ENCODE measurements at regions not wholly inside any gene's neighbourhood (a gene's known extent, or its start where the extent isn't known, plus 50 kb on each side); places are given as distances from the start of the nearest gene placed in this dataset.

- CTCF ChIA-PET (ENCODE audit: partially characterized antibody): interaction anchor here (0.6 to 0.8 kb wide), 2 partner anchors 120 to 138 kb away, joined by 3 to 4 read pairs; no protein-coding TSS in a partner anchor
- H3K4me3 ChIP-seq (ENCODE audit: extremely low read depth in 1 of 4, insufficient read depth in 2 of 4, low read depth in 3 of 4, low read length in 4 of 4): no peak overlapping the region
- FAIRE-seq: no peak
- POLR2A ChIA-PET (ENCODE audit: partially characterized antibody): no interaction called here
- H4K8ac ChIP-seq (ENCODE audit: extremely low read depth, insufficient read depth, low read length): no peak overlapping the region
- no peak overlapping the region for H2BK5ac ChIP-seq (ENCODE audit: low read depth, low read length)
- no peak overlapping the region for H2BK12ac ChIP-seq (ENCODE audit: low read depth, low read length)
- no peaks in the 10 kb centered on the region for H3K36me3 ChIP-seq (ENCODE audit: control insufficient read depth in 2 of 4, insufficient read depth in 4 of 4, low read length in 3 of 4)
- H4K91ac ChIP-seq (replicated peaks; ENCODE audit: insufficient read length, low read length): no peak overlapping the region
- peak in 1 of 2 experiments; percentile 8 for DNase-seq (ENCODE audit: low read depth in 1 of 2, low spot score in 2 of 2)
- H4K5ac ChIP-seq (ENCODE audit: insufficient read length, low read depth, low read length): no peak overlapping the region
- no peaks in the 10 kb centered on the region for H3K9me3 ChIP-seq (ENCODE audit: insufficient read depth in 2 of 2, low read depth in 1 of 2, low read length in 1 of 2)
- H3K23me2 ChIP-seq (ENCODE audit: low read depth, low read length): no peaks in the 10 kb centered on the region
- no peak overlapping the region for H2AFZ ChIP-seq (ENCODE audit: low read length)
- no peak overlapping the region for H3K23ac ChIP-seq (ENCODE audit: insufficient read length)
- H3K79me2 ChIP-seq (ENCODE audit: control insufficient read depth in 1 of 2, insufficient read depth in 2 of 2, low read length in 2 of 2): no peaks in the 10 kb centered on the region
- H3K4me2 ChIP-seq (ENCODE audit: insufficient read depth in 1 of 2, low read depth in 2 of 2, low read length in 2 of 2): no peak overlapping the region
- H3K9ac ChIP-seq (replicated peaks in 1 of 4; ENCODE audit: extremely low read depth in 1 of 4, low read depth in 3 of 4, low read length in 3 of 4): no peak overlapping the region
- peaks cover 0 to 2% (median 0%) of the 10 kb centered on the region in 4 experiments; a peak in 1 of 7 replicates for H3K27me3 ChIP-seq (replicated peaks in 1 of 4; ENCODE audit: control insufficient read depth in 3 of 4, extremely low read depth in 1 of 4, insufficient read depth in 3 of 4, low read length in 3 of 4)
- H3K14ac ChIP-seq (ENCODE audit: insufficient read length): no peak overlapping the region
- H3K56ac ChIP-seq (replicated peaks; ENCODE audit: insufficient read length, low read depth, low read length): no peak overlapping the region
- no peak overlapping the region for H3K18ac ChIP-seq (ENCODE audit: extremely low read depth, low read length)
- H3K4ac ChIP-seq (replicated peaks; ENCODE audit: insufficient read length, low read depth, low read length): no peak overlapping the region
- peaks cover 0 to 1% of the 10 kb centered on the region in 2 experiments for H4K20me1 ChIP-seq (replicated peaks in 1 of 2; ENCODE audit: control insufficient read depth in 1 of 2, insufficient read depth in 2 of 2, low read length in 2 of 2)
- H3K4me1 ChIP-seq (replicated peaks in 1 of 4; ENCODE audit: control insufficient read depth in 3 of 4, insufficient read depth in 4 of 4, low read length in 3 of 4): no peaks in the 10 kb centered on the region
- no peak overlapping the region for H2BK15ac ChIP-seq (ENCODE audit: low read length)
- H2AK5ac ChIP-seq (ENCODE audit: low read depth, low read length): no peak overlapping the region
- H3K27ac ChIP-seq (ENCODE audit: low read depth, low read length): no peak overlapping the region
- WGBS, 2 experiments (ENCODE audit: extremely low coverage in 1 of 2, insufficient coverage in 1 of 2, insufficient read length in 1 of 2, insufficient replicate concordance in 2 of 2, low coverage in 1 of 2, low lambda C conversion rate in 2 of 2, missing lambda C conversion rate in 1 of 2): 86% methylated on average over 3 of the region's 3 CpGs; no CpG with 5 or more reads in 1 of the 2 experiments
- no peak overlapping the region for H2BK120ac ChIP-seq (replicated peaks; ENCODE audit: low read depth, low read length)
- H2BK20ac ChIP-seq (ENCODE audit: low read length): no peak overlapping the region
- no peak for TF ChIP-seq CHD1 (IDR thresholded peaks at IDR 0.05; ENCODE audit: low read depth, low read length)
- TF ChIP-seq EGR1 (IDR thresholded peaks at IDR 0.05; ENCODE audit: borderline replicate concordance, low read depth, low read length): no peak
- TF ChIP-seq TAF1 (IDR thresholded peaks at IDR 0.05; ENCODE audit: low read depth, low read length): no peak
- no peak for TF ChIP-seq CEBPB (IDR thresholded peaks at IDR 0.05; ENCODE audit: low read depth, low read length)
- TF ChIP-seq CHD2 (IDR thresholded peaks at IDR 0.05; ENCODE audit: low read length): no peak
- no peak for TF ChIP-seq RBBP5 (IDR thresholded peaks at IDR 0.05; ENCODE audit: borderline replicate concordance, low read depth, low read length)
- no peak for TF ChIP-seq RXRA (IDR thresholded peaks at IDR 0.05; ENCODE audit: insufficient read depth, low read depth, low read length)
- TF ChIP-seq, protein P1, sequence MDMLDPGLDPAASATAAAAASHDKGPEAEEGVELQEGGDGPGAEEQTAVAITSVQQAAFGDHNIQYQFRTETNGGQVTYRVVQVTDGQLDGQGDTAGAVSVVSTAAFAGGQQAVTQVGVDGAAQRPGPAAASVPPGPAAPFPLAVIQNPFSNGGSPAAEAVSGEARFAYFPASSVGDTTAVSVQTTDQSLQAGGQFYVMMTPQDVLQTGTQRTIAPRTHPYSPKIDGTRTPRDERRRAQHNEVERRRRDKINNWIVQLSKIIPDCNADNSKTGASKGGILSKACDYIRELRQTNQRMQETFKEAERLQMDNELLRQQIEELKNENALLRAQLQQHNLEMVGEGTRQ (IDR thresholded peaks at IDR 0.05; ENCODE audit: low read length): no peak
- no peak for TF ChIP-seq POLR2A (IDR thresholded peaks at IDR 0.05; ENCODE audit: control extremely low read depth in 1 of 2, low read depth in 2 of 2, low read length in 2 of 2)
- no peak for TF ChIP-seq RAD21 (IDR thresholded peaks at IDR 0.05 in 1 of 2, conservative IDR thresholded peaks at IDR 0.05 in 1 of 2; ENCODE audit: low read depth in 2 of 2, low read length in 2 of 2)
- TF ChIP-seq RFX5 (IDR thresholded peaks at IDR 0.05; ENCODE audit: borderline replicate concordance, low read depth, low read length): no peak
- H3K79me1 ChIP-seq (ENCODE audit: low read depth, low read length): no peaks in the 10 kb centered on the region
Measured at GRCh38 chr11:134596404-134596803, 184.4 kb upstream of the B3GAT1 start.
